ENCODE measurements at regions not wholly inside any gene's neighbourhood (a gene's known extent, or its start where the extent isn't known, plus 50 kb on each side); places are given as distances from the start of the nearest gene placed in this dataset.
"Not testable (repeated sequence)": the region's sequence is repeated elsewhere in the genome, so short reads cannot be mapped to it uniquely, and the experiment has no call there.

DNA sequence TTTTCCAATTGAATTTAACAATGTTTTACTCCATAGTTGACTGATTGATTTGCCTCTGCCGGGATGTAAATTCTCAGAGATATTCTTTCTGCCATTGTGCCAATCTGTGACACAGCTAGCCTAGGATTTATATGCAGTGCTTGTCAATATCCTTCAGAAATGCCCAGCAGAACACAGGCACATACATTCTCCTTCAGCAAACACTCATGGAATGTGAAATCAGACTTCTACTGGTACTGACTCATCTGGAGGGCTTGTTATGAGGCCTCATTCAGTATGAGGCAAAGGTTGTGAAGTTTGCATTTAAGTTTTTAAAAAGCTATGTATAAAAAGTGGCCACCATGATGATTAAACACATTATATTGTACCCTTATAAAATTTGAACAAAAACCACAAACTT is 158.4 kb downstream of the POTEC start:
- TF ChIP-seq, protein P1, sequence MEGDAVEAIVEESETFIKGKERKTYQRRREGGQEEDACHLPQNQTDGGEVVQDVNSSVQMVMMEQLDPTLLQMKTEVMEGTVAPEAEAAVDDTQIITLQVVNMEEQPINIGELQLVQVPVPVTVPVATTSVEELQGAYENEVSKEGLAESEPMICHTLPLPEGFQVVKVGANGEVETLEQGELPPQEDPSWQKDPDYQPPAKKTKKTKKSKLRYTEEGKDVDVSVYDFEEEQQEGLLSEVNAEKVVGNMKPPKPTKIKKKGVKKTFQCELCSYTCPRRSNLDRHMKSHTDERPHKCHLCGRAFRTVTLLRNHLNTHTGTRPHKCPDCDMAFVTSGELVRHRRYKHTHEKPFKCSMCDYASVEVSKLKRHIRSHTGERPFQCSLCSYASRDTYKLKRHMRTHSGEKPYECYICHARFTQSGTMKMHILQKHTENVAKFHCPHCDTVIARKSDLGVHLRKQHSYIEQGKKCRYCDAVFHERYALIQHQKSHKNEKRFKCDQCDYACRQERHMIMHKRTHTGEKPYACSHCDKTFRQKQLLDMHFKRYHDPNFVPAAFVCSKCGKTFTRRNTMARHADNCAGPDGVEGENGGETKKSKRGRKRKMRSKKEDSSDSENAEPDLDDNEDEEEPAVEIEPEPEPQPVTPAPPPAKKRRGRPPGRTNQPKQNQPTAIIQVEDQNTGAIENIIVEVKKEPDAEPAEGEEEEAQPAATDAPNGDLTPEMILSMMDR (IDR thresholded peaks at IDR 0.05): not testable (repeated sequence)
- not testable (repeated sequence) for TF ChIP-seq EP300 (IDR thresholded peaks at IDR 0.05)
